COLO829 (cell line): ENCODE measurements at regions not wholly inside any gene's neighbourhood (a gene's known extent, or its start where the extent isn't known, plus 50 kb on each side); places are given as distances from the start of the nearest gene placed in this dataset.

Experiments
- DNase-seq: peaks from one replicate; pipeline ENCODE4 v3.0.0; 2012; ENCODE audit warnings: low spot score

GRCh38 chr17:69949973-69950695 is 124.9 kb upstream of the KCNJ16 start:
- DNase-seq: no peak

GRCh38 chr17:69950701-69951418 is 124.2 kb upstream of the KCNJ16 start:
- DNase-seq: no peak

GRCh38 chr17:69954241-69954925 is 120.6 kb upstream of the KCNJ16 start:
- DNase-seq: no peak

- DNase-seq: no peak
Measured at GRCh38 chr17:69958063-69958462, 117.0 kb upstream of the KCNJ16 start.

GRCh38 chr17:69959283-69959682 is 115.7 kb upstream of the KCNJ16 start:
- no peak for DNase-seq

- no peak for DNase-seq
Measured at GRCh38 chr17:69960755-69961154, 114.3 kb upstream of the KCNJ16 start.

GRCh38 chr17:69961501-69962145 is 113.4 kb upstream of the KCNJ16 start:
- DNase-seq: no peak

- no peak for DNase-seq
Measured at GRCh38 chr17:69962436-69962995, 112.5 kb upstream of the KCNJ16 start.

- DNase-seq: peak; percentile 54
Measured at GRCh38 chr17:69967910-69968411, 107.1 kb upstream of the KCNJ16 start.

GRCh38 chr17:69969897-69970296 is 105.1 kb upstream of the KCNJ16 start:
- no peak for DNase-seq

- DNase-seq: no peak
Measured at GRCh38 chr17:69972251-69972650, 102.8 kb upstream of the KCNJ16 start.

GRCh38 chr17:69975808-69976207 is 99.2 kb upstream of the KCNJ16 start:
- no peak for DNase-seq

GRCh38 chr17:69978056-69978646 is 96.9 kb upstream of the KCNJ16 start:
- no peak for DNase-seq

GRCh38 chr17:69981441-69981840 is 93.6 kb upstream of the KCNJ16 start:
- DNase-seq: no peak

- no peak for DNase-seq
Measured at GRCh38 chr17:69995476-69995875, 79.5 kb upstream of the KCNJ16 start.

- DNase-seq: no peak
Measured at GRCh38 chr17:69997332-69997731, 77.7 kb upstream of the KCNJ16 start.

GRCh38 chr17:69999253-69999652 is 75.8 kb upstream of the KCNJ16 start:
- DNase-seq: no peak

- no peak for DNase-seq
Measured at GRCh38 chr17:70006159-70006558, 68.9 kb upstream of the KCNJ16 start.

GRCh38 chr17:70011750-70012149 is 63.3 kb upstream of the KCNJ16 start:
- no peak for DNase-seq

GRCh38 chr17:70013911-70014310 is 61.1 kb upstream of the KCNJ16 start:
- no peak for DNase-seq

- no peak for DNase-seq
Measured at GRCh38 chr17:70017112-70017511, 57.9 kb upstream of the KCNJ16 start.

GRCh38 chr17:70017941-70018340 is 57.1 kb upstream of the KCNJ16 start:
- DNase-seq: no peak
